HCT116 (cell line): ENCODE measurements at regions not wholly inside any gene's neighbourhood (a gene's known extent, or its start where the extent isn't known, plus 50 kb on each side); places are given as distances from the start of the nearest gene placed in this dataset.

Source experiments
- ATAC-seq: fragments of 200-7000 bp; cut with Tn5 transposase; 2 replicates; pipeline ENCODE4 v1.9.1; 2020; ENCODE audit warnings: mild to moderate bottlenecking, moderate library complexity
- BruUV-seq: library from RNA; stranded (reverse); fragments of 400-500 nt; replicated peaks from 2 replicates; lab custom pipeline; 2021; lab: Mats Ljungman, UMichigan
- CTCF ChIA-PET: fragments of 300-600 bp; sonication (Branson Sonifier 250); formaldehyde crosslinking; loops from one replicate; lab custom pipeline; 2021; ENCODE audit warnings: antibody characterized with exemption; lab: Charles Lee
- POLR2A ChIA-PET: fragments of 300-600, 350-600 bp; sonication (Branson Sonifier 250); formaldehyde crosslinking; loops from one replicate; lab custom pipeline; 2021; ENCODE audit warnings: antibody characterized with exemption; lab: Charles Lee
- RAD21 ChIA-PET, 2 experiments: fragments of 300-600 bp; sonication (Branson Sonifier 250); formaldehyde crosslinking; loops; one replicate each; lab custom pipeline; 2023; ENCODE audit warnings: low total read pairs in 2 of 2; ENCODE audit not compliant: uncharacterized antibody in 2 of 2, unreplicated experiment in 2 of 2, low non-redundant PET in 1 of 2; lab: Charles Lee
- DNase-seq: peaks from one replicate; pipeline ENCODE4 v3.0.0-alpha.2; 2010; ENCODE audit warnings: low read depth, low spot score
- H2AFZ ChIP-seq: fragments of 200-600 bp; shearing (Covaris generic), sonication (generic); 2 replicates; pipeline ENCODE4 v1.6.1; 2017; ENCODE audit warnings: low read depth, mixed run types, mixed read lengths, antibody characterized with exemption, low read length; ENCODE audit not compliant: poor library complexity, severe bottlenecking
- H3K27ac ChIP-seq: 2 replicates; pipeline ENCODE4 v1.5.1; 2012; ENCODE audit warnings: low read depth, low read length
- H3K27me3 ChIP-seq: fragments of 200-600 bp; sonication (generic); 2 replicates; pipeline ENCODE4 v1.6.1; 2016; ENCODE audit warnings: mixed run types, low read length, mixed read lengths; ENCODE audit not compliant: insufficient read depth
- H3K36me3 ChIP-seq, 2 experiments: fragments of 200-500 bp in 1 of 2; fragments of 200-600 bp in 1 of 2; sonication (Bioruptor generic) in 1 of 2; sonication (generic) in 1 of 2; 2 replicates each; pipeline versions ENCODE4 v1.5.1 to v1.6.1; 2014 to 2016; ENCODE audit warnings: low read length in 2 of 2, inconsistent platforms in 1 of 2, mixed read lengths in 1 of 2, mixed run types in 1 of 2; ENCODE audit not compliant: insufficient read depth in 2 of 2, control insufficient read depth in 1 of 2
- H3K4me1 ChIP-seq, 2 experiments: fragments of 200-600 bp in 1 of 2; sonication (generic) in 1 of 2; 2 replicates each; pipeline versions ENCODE4 v1.5.1 to v1.6.1; 2012 to 2017; ENCODE audit warnings: low read length in 2 of 2, inconsistent platforms in 1 of 2, mild to moderate bottlenecking in 1 of 2, mixed read lengths in 1 of 2, mixed run types in 1 of 2, moderate library complexity in 1 of 2; ENCODE audit not compliant: insufficient read depth in 2 of 2, control insufficient read depth in 1 of 2
- H3K4me2 ChIP-seq: fragments of 200-600 bp; sonication (generic); 2 replicates; pipeline ENCODE4 v1.6.1; 2017; ENCODE audit warnings: mixed run types, low read length, mixed read lengths
- H3K4me3 ChIP-seq, 2 experiments: fragments of 200-600 bp in 1 of 2; sonication (generic) in 1 of 2; replicated peaks in 1 of 2; 2 replicates each; pipeline ENCODE4 v1.5.1; 2011 to 2016; ENCODE audit warnings: low read length in 2 of 2, control low read depth in 1 of 2, low read depth in 1 of 2, mild to moderate bottlenecking in 1 of 2, mixed read lengths in 1 of 2, mixed run types in 1 of 2
- H3K79me2 ChIP-seq: fragments of 200-600 bp; sonication (generic); 2 replicates; pipeline ENCODE4 v1.6.1; 2017; ENCODE audit warnings: mild to moderate bottlenecking, mixed run types, low read length, moderate library complexity, mixed read lengths; ENCODE audit not compliant: insufficient read depth
- H3K9ac ChIP-seq: fragments of 200-600 bp; sonication (generic); 2 replicates; pipeline ENCODE4 v1.6.1; 2016; ENCODE audit warnings: low read length, mixed read lengths
- H3K9me2 ChIP-seq: fragments of 200-600 bp; sonication (generic), shearing (Covaris generic); 2 replicates; pipeline ENCODE4 v1.6.1; 2017; ENCODE audit warnings: mixed run types, mild to moderate bottlenecking, moderate library complexity; ENCODE audit not compliant: insufficient read depth
- H3K9me3 ChIP-seq, 2 experiments: fragments of 200-500 bp in 1 of 2; fragments of 200-600 bp in 1 of 2; sonication (Bioruptor generic) in 1 of 2; sonication (generic) in 1 of 2; 2 replicates each; pipeline ENCODE4 v1.6.1; 2014 to 2017; ENCODE audit warnings: low read length in 2 of 2, mixed read lengths in 2 of 2, inconsistent platforms in 1 of 2, low read depth in 1 of 2, mild to moderate bottlenecking in 1 of 2, mixed run types in 1 of 2, moderate library complexity in 1 of 2; ENCODE audit not compliant: control insufficient read depth in 1 of 2, insufficient read depth in 1 of 2
- H4K20me1 ChIP-seq: fragments of 200-600 bp; sonication (generic), shearing (Covaris generic); 2 replicates; pipeline ENCODE4 v1.6.1; 2017; ENCODE audit warnings: mixed run types, mild to moderate bottlenecking, moderate library complexity; ENCODE audit not compliant: insufficient read depth
- CBX3 ChIP-seq: IDR thresholded peaks from 2 replicates; pipeline ENCODE4 v1.6.1; 2012; ENCODE audit warnings: low read depth
- CEBPB ChIP-seq: IDR thresholded peaks from 2 replicates; pipeline ENCODE4 v1.6.1; 2012; ENCODE audit warnings: low read depth
- EGR1 ChIP-seq: IDR thresholded peaks from 2 replicates; pipeline ENCODE4 v1.6.1; 2012; ENCODE audit warnings: low read depth
- ELF1 ChIP-seq: IDR thresholded peaks from 2 replicates; pipeline ENCODE4 v1.6.1; 2012; ENCODE audit warnings: low read depth, borderline replicate concordance
- EZH2 ChIP-seq: fragments of 200-600 bp; sonication (generic); IDR thresholded peaks from 2 replicates; pipeline ENCODE4 v1.6.1; 2017; ENCODE audit warnings: antibody characterized with exemption, mixed run types
- FOSL1 ChIP-seq: IDR thresholded peaks from 2 replicates; pipeline ENCODE4 v1.6.1; 2012; ENCODE audit warnings: low read depth
- POLR2A ChIP-seq: IDR thresholded peaks from 2 replicates; pipeline ENCODE4 v1.7.0; 2011; ENCODE audit warnings: borderline replicate concordance; ENCODE audit not compliant: insufficient read depth, insufficient read length; ENCODE audit errors: extremely low read depth
- RAD21 ChIP-seq: IDR thresholded peaks from 2 replicates; pipeline ENCODE4 v1.6.1; 2012; ENCODE audit warnings: low read depth, mild to moderate bottlenecking
- SP1 ChIP-seq: IDR thresholded peaks from 2 replicates; pipeline ENCODE4 v1.6.1; 2012; ENCODE audit warnings: low read depth
- SRF ChIP-seq: IDR thresholded peaks from 2 replicates; pipeline ENCODE4 v1.6.1; 2012; ENCODE audit warnings: low read depth
- TCF7L2 ChIP-seq: IDR thresholded peaks from 2 replicates; pipeline ENCODE4 v1.7.0; 2011; ENCODE audit warnings: borderline replicate concordance, inconsistent platforms; ENCODE audit not compliant: insufficient read depth, insufficient read length; ENCODE audit errors: extremely low read depth
- ZFX ChIP-seq: fragments of 450-650 bp; IDR thresholded peaks from 2 replicates; pipeline ENCODE4 v1.6.1; 2017
- ZNF274 ChIP-seq: fragments of 200-500 bp; sonication (Bioruptor generic); IDR thresholded peaks from 2 replicates; pipeline ENCODE4 v1.6.1; 2014; ENCODE audit warnings: mild to moderate bottlenecking, low read depth, low read length, inconsistent platforms
- intact Hi-C: fragments of 100-400 bp; cut with micrococcal nuclease; formaldehyde crosslinking; loops from 2 replicates; pipeline ENCODE4 v1.10.0; 2022
- TF ChIP-seq, protein P1 (sequence below), 3 experiments: fragments of 200-600 bp in 1 of 3; sonication (generic) in 1 of 3; IDR thresholded peaks in 2 of 3; conservative IDR thresholded peaks in 1 of 3; 2 replicates each; pipeline ENCODE4 v1.5.1; 2012 to 2017; ENCODE audit warnings: low read depth in 2 of 3, low read length in 2 of 3, antibody characterized with exemption in 1 of 3, borderline replicate concordance in 1 of 3, control low read depth in 1 of 3, mild to moderate bottlenecking in 1 of 3, mixed read lengths in 1 of 3, mixed run types in 1 of 3, moderate library complexity in 1 of 3; ENCODE audit not compliant: insufficient read depth in 1 of 3
- TF ChIP-seq, protein P2 (sequence below): IDR thresholded peaks from 2 replicates; pipeline ENCODE4 v1.6.1; 2012

DNA sequence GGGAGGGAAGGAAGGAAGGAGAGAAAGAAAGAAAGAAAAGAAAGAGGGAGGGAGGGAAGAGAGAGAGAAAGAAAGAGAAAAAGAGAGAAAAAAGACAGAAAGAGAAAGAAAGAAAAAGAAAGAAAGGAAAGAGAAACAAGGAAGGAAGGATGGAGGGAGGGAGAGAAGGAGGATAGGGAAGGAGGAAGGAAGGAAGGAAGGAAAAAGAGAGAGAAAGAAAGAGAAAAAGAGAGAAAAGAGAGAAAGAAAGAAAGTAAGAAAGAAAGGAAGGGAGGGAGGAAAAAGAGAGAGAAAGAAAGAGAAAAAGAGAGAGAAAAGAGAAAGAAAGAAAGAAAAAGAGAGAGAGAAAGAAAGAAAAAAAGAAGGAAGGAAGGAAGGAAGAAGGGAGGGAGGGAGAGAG lies 105.8 kb upstream of the RBPJ start:
- Histone ChIP-seq H3K9me2 (no peaks in the 10 kb centered on the region), H3K9me3 (no peaks in the 10 kb centered on the region), H2AFZ (no peak overlapping the region), H3K27me3 (peaks cover 11% of the 10 kb centered on the region; the same call in 1 of the 2 replicates), H3K4me1 (no peaks in the 10 kb centered on the region)
- ChIA-PET CTCF (no interaction called here), RAD21 (no interaction called here), POLR2A (no interaction called here)
- DNase-seq: no peak
- TF ChIP-seq SRF (no peak), SP1 (no peak), ZNF274 (no peak), RAD21 (no peak), POLR2A (no peak), CEBPB (no peak), EGR1 (no peak), ELF1 (no peak), TCF7L2 (no peak), CBX3 (no peak), FOSL1 (no peak), EZH2 (no peak), ZFX (no peak)
- TF ChIP-seq, protein P1, sequence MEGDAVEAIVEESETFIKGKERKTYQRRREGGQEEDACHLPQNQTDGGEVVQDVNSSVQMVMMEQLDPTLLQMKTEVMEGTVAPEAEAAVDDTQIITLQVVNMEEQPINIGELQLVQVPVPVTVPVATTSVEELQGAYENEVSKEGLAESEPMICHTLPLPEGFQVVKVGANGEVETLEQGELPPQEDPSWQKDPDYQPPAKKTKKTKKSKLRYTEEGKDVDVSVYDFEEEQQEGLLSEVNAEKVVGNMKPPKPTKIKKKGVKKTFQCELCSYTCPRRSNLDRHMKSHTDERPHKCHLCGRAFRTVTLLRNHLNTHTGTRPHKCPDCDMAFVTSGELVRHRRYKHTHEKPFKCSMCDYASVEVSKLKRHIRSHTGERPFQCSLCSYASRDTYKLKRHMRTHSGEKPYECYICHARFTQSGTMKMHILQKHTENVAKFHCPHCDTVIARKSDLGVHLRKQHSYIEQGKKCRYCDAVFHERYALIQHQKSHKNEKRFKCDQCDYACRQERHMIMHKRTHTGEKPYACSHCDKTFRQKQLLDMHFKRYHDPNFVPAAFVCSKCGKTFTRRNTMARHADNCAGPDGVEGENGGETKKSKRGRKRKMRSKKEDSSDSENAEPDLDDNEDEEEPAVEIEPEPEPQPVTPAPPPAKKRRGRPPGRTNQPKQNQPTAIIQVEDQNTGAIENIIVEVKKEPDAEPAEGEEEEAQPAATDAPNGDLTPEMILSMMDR (IDR thresholded peaks at IDR 0.05 in 2 of 3, conservative IDR thresholded peaks at IDR 0.05 in 1 of 3; ENCODE audit: borderline replicate concordance in 1 of 3, insufficient read depth in 1 of 3, low read depth in 2 of 3, low read length in 2 of 3): no peak
- TF ChIP-seq, protein P2, sequence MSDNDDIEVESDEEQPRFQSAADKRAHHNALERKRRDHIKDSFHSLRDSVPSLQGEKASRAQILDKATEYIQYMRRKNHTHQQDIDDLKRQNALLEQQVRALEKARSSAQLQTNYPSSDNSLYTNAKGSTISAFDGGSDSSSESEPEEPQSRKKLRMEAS: no peak
- TF ChIP-seq, all 23 proteins: peak for 0
- no peak for ATAC-seq
- Histone ChIP-seq H3K4me2 (no peak overlapping the region), H3K9ac (no peak overlapping the region), H3K79me2 (no peaks in the 10 kb centered on the region), H4K20me1 (no peaks in the 10 kb centered on the region), H3K4me3 (no peak overlapping the region), H3K27ac (no peak overlapping the region), H3K36me3 (no peaks in the 10 kb centered on the region)
- no TSS peak for BruUV-seq
- intact Hi-C loops: no loop called here
